ENCODE measurements at regions not wholly inside any gene's neighbourhood (a gene's known extent, or its start where the extent isn't known, plus 50 kb on each side); places are given as distances from the start of the nearest gene placed in this dataset.

GRCh38 chr2:51624995-51625394 is 593.1 kb upstream of the NRXN1 start:
- Histone ChIP-seq H3K27me3 (no peaks in the 10 kb centered on the region), H3K36me3 (no peaks in the 10 kb centered on the region), H3K9me3 (no peaks in the 10 kb centered on the region), H3K27ac (no peak overlapping the region), H3K4me1 (no peaks in the 10 kb centered on the region), H3K4me3 (no peak overlapping the region)
- no peak for DNase-seq
- intact Hi-C loops (cut with DNase I; ENCODE audit: low total_unique reads), result no loop called here
- TF ChIP-seq CTCF (IDR thresholded peaks at IDR 0.05) (no peak), POLR2A (IDR thresholded peaks at IDR 0.05) (no peak)

GRCh38 chr2:51620796-51621195 is 588.9 kb upstream of the NRXN1 start:
- no peaks in the 10 kb centered on the region for H3K9me3 ChIP-seq
- TF ChIP-seq POLR2A (IDR thresholded peaks at IDR 0.05), result no peak
- DNase-seq, result no peak
- no peaks in the 10 kb centered on the region for H3K4me1 ChIP-seq
- no peaks in the 10 kb centered on the region for H3K27me3 ChIP-seq
- H3K36me3 ChIP-seq, result no peaks in the 10 kb centered on the region
- H3K27ac ChIP-seq, result no peak overlapping the region
- H3K4me3 ChIP-seq, result no peak overlapping the region
- intact Hi-C loops (cut with DNase I; ENCODE audit: low total_unique reads), result no loop called here

- Histone ChIP-seq H3K36me3 (no peaks in the 10 kb centered on the region), H3K4me3 (no peak overlapping the region), H3K27me3 (no peaks in the 10 kb centered on the region), H3K9me3 (no peaks in the 10 kb centered on the region), H3K4me1 (no peaks in the 10 kb centered on the region), H3K27ac (no peak overlapping the region)
- DNase-seq, result no peak
- no peak for TF ChIP-seq CTCF (IDR thresholded peaks at IDR 0.05)
- no peak for TF ChIP-seq POLR2A (IDR thresholded peaks at IDR 0.05)
- intact Hi-C loops (cut with DNase I; ENCODE audit: low total_unique reads), result no loop called here
Observed at GRCh38 chr2:51619961-51620360, 588.0 kb upstream of the NRXN1 start.

- Histone ChIP-seq H3K27ac (no peak overlapping the region), H3K36me3 (no peaks in the 10 kb centered on the region), H3K4me3 (no peak overlapping the region), H3K27me3 (no peaks in the 10 kb centered on the region), H3K4me1 (no peaks in the 10 kb centered on the region), H3K9me3 (no peaks in the 10 kb centered on the region)
- DNase-seq, result no peak
- intact Hi-C loops (cut with DNase I; ENCODE audit: low total_unique reads), result no loop called here
- TF ChIP-seq POLR2A (IDR thresholded peaks at IDR 0.05), result no peak
- TF ChIP-seq CTCF (IDR thresholded peaks at IDR 0.05), result no peak
Observed at GRCh38 chr2:51612387-51612786, 580.5 kb upstream of the NRXN1 start.

- intact Hi-C loops (cut with DNase I; ENCODE audit: low total_unique reads), result no loop called here
- no peak overlapping the region for H3K4me3 ChIP-seq
- TF ChIP-seq POLR2A (IDR thresholded peaks at IDR 0.05) (no peak), CTCF (IDR thresholded peaks at IDR 0.05) (no peak)
- no peaks in the 10 kb centered on the region for H3K4me1 ChIP-seq
- H3K36me3 ChIP-seq, result no peaks in the 10 kb centered on the region
- H3K27ac ChIP-seq, result no peak overlapping the region
- H3K27me3 ChIP-seq, result no peaks in the 10 kb centered on the region
- H3K9me3 ChIP-seq, result no peaks in the 10 kb centered on the region
- no peak for DNase-seq
Observed at GRCh38 chr2:51601706-51602105, 569.8 kb upstream of the NRXN1 start.

- no peaks in the 10 kb centered on the region for H3K36me3 ChIP-seq
- H3K27me3 ChIP-seq, result no peaks in the 10 kb centered on the region
- no peaks in the 10 kb centered on the region for H3K4me1 ChIP-seq
- intact Hi-C loops (cut with DNase I; ENCODE audit: low total_unique reads), result no loop called here
- TF ChIP-seq CTCF (IDR thresholded peaks at IDR 0.05) (no peak), POLR2A (IDR thresholded peaks at IDR 0.05) (no peak)
- DNase-seq, result no peak
- H3K27ac ChIP-seq, result no peak overlapping the region
- H3K9me3 ChIP-seq, result no peaks in the 10 kb centered on the region
- no peak overlapping the region for H3K4me3 ChIP-seq
Observed at GRCh38 chr2:51597086-51597485, 565.2 kb upstream of the NRXN1 start.
